NCI-H146 (cell line): ENCODE measurements at regions not wholly inside any gene's neighbourhood (a gene's known extent, or its start where the extent isn't known, plus 50 kb on each side); places are given as distances from the start of the nearest gene placed in this dataset.
"Not testable (repeated sequence)": the region's sequence is repeated elsewhere in the genome, so short reads cannot be mapped to it uniquely, and the experiment has no call there.

Source experiments
- DNase-seq: peaks from one replicate; lab custom pipeline; 2025; lab: John Stamatoyannopoulos, UW

DNA sequence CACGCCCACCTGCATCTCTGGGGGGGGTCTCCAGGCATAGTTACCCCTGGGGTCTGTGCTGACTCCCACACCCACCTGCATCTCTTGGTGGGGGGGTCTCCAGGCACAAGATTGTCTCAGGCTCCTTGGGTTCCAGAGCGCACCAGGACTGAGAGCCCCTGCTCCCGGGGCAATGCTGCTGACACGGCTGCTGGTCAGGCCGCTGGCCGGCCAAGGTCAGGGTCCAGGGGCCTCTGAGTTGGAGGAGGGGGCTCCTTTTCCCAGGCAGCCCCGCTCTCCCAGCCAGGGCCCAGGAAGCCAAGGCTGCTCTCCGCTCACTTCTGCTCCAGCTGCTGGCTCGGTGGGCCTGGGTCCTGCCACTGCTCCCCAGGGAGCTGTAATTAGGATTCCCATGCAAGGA, 77.3 kb upstream of the SFSWAP start:
- DNase-seq, result not testable (repeated sequence)

DNA sequence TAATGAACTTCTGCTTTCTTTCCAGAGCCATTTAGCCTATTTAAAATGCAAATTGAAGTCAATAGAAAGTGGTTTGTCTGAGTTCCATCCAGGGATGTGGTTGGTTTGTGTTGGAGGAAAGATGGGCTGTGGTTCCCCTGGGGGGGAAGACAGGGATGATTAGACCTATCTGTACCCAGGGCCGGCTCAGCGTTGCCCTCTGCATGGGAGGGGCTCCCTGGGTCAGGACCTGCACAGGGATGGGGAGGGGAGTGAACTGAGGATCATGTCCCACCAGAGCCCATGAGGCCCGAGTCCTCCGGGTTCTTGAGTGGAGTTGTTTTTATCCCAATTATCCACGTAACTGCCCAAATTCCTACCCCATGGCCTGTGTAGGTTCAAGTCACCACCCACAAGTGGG, 76.9 kb upstream of the SFSWAP start:
- DNase-seq, result no peak

- DNase-seq, result not testable (repeated sequence)
Measured at GRCh38 chr12:131635012-131635411, 75.9 kb upstream of the SFSWAP start.

DNA sequence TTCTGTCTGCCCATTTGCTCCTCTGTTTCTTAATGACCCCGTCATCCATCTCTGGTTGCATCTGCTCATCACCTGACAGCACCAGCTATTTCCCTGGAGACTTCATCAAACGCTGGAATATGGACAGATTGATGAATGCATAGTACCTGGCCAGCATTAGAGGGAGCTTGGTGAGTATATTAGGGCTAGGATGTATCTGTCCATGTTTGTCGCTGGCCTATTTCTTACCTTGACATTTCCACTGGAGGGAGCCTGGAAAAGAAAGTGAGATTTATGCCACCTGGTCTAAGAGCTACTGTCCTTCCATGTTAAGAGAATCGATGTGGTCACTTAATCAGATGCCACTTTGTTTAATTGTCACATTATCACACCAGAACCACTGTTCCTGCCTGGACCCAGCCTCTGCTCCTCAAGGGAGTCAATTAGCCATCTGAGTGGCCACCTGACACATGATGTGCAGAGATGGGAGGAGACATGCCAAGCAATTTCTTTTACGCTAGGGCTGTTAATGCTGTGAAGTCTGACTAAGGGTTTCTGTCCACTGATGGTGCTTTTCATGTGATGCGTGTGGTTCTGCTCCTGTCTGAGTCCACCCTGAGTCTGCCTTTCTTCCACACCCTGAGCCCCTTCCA, 75.3 kb upstream of the SFSWAP start:
- DNase-seq, result no peak

GRCh38 chr12:131636266-131636665, 74.6 kb upstream of the SFSWAP start:
- DNase-seq, result no peak

DNA sequence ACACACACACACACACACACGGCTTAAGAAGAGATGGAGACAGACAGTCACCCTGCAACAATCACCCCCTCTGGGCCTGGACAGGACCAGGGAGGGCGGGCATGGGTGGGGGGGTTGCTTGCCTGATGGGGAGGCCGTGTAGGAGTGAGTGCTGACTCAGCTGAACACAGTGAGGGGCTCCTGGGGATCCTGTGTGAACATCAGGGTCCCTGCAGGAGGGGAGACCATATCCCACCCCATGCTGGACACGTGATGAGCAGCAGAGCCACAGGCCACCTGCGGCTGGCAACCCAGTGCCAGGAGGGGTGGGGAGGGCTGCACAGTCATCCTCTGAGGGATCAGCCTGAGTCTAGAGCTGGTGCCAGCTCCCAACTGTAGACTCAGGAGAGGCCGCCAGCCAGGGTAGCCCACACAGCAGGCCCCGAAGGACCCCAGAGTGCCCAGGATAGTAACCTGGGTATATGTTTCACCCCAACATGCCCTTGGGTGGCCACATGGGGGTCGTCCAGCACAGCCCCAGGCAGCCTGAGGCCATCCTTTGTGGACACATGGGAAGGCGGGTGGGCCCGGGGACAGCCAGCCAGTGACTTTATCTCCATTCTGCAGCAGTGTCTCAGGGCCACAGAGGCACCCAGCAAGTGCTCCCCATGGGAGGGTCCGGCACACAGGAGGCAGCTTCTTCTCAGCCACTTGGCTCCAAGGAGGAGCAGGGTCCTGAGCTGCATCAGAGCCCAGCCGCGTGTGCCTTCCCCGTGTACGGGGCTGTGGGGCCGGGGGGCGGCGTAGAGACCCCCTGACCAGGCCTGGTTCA, 73.7 kb upstream of the SFSWAP start:
- DNase-seq, result no peak

DNA sequence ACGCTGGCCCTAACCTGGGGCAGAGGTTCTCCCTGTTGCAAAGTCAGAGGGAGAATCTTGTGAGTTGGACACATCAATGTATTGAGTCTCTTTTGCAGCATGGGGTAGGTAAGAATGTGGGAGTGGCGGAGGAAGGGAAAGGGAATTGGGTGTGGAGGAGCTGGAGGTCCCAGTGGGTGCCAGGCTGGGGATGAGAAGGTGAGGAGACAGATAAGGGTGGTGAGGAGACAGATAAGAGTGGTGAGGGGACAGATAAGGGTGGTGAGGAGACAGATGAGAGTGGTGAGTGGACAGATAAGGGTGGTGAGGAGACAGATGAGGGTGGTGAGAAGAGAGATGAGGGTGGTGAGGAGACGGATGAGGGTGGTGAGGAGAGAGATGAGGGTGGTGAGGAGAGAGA, 72.9 kb upstream of the SFSWAP start:
- DNase-seq, result no peak

- DNase-seq, result no peak
Measured at GRCh38 chr12:131639270-131639940, 71.5 kb upstream of the SFSWAP start.

- no peak for DNase-seq
Measured at GRCh38 chr12:131640525-131640924, 70.4 kb upstream of the SFSWAP start.

DNA sequence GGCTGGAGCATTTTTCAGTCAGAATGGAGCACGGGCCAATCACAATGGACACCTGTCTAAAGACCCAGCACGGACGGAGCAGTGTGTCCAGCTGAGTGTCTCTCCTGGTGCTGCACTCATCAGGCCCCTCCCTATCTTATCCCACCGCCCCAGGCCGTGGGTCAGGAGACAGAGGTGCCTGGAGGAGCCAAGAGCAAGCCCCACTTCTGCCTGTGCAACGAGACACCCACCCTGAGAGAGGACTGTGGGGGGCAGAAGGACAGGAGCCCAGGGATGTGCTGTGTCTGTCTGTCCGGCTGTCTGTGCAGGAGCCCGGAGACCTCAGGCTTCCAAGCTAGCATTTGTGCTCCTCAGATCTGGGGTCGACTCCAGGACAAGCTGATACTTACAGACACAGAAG, 69.6 kb upstream of the SFSWAP start:
- DNase-seq, result no peak

- DNase-seq, result no peak
Measured at GRCh38 chr12:131642101-131642540, 68.8 kb upstream of the SFSWAP start.

- DNase-seq, result no peak
Measured at GRCh38 chr12:131642771-131643170, 68.1 kb upstream of the SFSWAP start.

GRCh38 chr12:131643631-131644452, 67.0 kb upstream of the SFSWAP start:
- DNase-seq, result no peak

DNA sequence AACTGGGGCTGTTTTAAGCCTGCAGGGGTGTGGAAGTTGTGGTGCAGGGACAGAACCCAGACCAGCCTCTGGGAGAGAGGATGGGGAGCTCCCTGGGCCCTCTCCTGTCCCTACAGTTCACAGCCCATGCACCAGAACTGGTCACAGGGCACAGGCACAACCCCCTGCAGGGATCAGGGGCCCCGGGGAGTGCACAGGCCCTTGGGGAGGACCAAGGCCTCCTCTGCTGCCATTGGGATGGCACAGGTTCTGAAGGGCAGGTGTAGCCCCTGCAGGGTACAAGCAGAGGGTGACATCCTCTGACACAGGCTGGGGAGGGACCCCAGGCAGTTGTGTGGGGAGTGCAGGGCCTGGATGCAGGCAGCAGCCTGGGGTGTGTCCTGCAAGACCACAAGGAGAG, 66.4 kb upstream of the SFSWAP start:
- DNase-seq, result no peak

GRCh38 chr12:131644917-131645316, 66.0 kb upstream of the SFSWAP start:
- not testable (repeated sequence) for DNase-seq

GRCh38 chr12:131645557-131645956, 65.3 kb upstream of the SFSWAP start:
- not testable (repeated sequence) for DNase-seq

- DNase-seq, result not testable (repeated sequence)
Measured at GRCh38 chr12:131646444-131646843, 64.4 kb upstream of the SFSWAP start.

DNA sequence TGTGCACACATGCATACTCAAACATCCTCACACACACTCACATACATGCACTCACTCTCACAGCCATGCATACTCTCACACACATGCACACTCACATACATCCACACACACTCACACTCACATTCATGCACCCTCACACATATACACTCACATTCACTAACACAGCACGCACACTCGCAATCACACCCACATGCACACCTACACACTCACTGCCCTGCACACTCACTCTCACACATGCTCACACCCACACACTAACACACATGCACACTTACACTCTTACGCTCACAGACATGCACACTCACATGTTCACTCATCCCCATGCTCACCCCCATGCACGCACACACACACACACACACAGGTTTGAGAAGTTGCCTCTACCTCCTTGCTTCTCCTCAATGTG, 63.2 kb upstream of the SFSWAP start:
- DNase-seq, result no peak

- DNase-seq, result not testable (repeated sequence)
Measured at GRCh38 chr12:131655469-131656174, 55.3 kb upstream of the SFSWAP start.

- not testable (repeated sequence) for DNase-seq
Measured at GRCh38 chr12:131656796-131657195, 54.1 kb upstream of the SFSWAP start.

DNA sequence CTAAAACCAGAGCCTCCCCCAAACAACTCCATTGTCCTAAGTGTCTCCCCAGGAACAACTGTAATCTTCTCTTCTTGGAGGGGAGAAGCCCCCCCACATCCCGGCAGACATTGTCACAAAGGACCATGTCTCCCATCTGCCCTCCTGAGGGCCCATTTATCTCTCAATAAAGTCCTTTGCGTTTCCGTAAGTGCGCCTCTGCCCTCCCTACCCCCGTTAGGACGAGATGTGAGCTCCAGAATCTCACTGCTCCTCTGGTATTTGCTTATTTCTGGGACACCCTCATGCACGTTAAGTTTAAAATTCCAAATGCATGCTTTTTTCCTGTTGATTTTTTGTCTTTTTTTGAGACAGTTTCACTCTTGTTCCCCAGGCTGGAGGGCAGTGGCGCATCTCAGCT, 52.3 kb upstream of the SFSWAP start:
- not testable (repeated sequence) for DNase-seq
